Activated T-helper 1 cell treated with Interleukin-2 at 50 U/mL for 16 hours (primary cell): ENCODE measurements at regions not wholly inside any gene's neighbourhood (a gene's known extent, or its start where the extent isn't known, plus 50 kb on each side); places are given as distances from the start of the nearest gene placed in this dataset.
"Not testable (repeated sequence)": the region's sequence is repeated elsewhere in the genome, so short reads cannot be mapped to it uniquely, and the experiment has no call there.

ENCODE experiments used
- DNase-seq: peaks from one replicate; pipeline ENCODE4 v3.0.0-alpha.2; 2020; ENCODE audit warnings: low read depth

DNA sequence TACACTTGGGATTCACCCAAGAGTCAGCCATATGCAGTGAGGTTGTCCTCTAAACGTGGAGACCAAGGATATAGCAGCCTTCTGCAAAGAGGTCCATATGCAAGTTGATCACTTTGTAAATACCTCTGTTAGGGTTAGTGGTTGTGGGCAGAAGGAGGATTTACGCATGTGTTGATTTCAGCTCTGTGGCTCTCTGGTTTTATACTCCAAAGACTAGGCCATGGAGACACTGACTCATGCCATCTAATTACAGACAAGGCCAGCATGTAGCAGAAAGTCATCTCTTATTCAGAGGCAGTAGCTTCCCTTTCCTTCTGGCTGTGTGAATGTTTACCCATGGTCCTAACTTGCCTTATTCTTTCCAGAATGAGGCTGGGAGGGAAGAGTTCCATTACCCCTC is 140.9 kb upstream of the GOLGA6L4 start:
- not testable (repeated sequence) for DNase-seq

DNA sequence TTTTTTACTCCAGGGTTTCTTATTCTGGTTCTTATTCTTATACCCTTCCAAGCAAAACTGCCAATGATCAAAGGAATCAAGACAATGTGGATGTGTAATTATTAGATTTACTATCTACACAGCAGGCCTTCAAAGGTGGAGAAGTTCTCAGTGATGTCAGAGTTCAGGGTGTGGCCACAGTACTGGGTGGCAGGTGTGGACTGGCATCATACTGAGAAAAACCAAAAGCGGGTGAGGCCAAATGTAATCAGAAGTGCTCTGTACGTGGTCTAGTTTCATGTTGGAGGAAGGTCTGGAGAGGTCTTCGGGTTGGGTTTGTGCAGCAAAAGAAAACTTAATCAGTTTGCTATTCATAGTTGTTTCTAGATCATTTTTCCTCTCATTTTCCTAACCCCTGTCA is 138.5 kb upstream of the GOLGA6L4 start:
- DNase-seq: not testable (repeated sequence)

DNA sequence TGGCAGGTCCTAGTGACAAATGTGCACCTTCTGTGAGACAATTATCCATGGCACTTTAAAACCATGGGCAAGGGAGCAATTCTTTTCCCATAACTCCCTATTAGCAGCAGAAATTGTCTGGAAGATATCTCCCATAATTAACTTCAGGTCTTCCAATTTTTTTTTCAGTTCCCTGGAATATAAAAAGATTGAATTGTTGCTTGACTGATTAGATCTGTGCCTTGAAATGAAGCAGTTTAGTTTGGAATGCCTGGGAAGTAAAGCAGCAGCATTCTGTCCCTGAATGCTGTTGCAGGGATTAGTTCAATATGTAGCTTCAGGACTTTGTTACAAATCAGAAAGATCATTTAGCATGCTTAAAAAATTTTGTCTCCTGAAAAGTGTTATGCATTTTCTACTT is 137.0 kb upstream of the GOLGA6L4 start:
- no peak for DNase-seq

DNA sequence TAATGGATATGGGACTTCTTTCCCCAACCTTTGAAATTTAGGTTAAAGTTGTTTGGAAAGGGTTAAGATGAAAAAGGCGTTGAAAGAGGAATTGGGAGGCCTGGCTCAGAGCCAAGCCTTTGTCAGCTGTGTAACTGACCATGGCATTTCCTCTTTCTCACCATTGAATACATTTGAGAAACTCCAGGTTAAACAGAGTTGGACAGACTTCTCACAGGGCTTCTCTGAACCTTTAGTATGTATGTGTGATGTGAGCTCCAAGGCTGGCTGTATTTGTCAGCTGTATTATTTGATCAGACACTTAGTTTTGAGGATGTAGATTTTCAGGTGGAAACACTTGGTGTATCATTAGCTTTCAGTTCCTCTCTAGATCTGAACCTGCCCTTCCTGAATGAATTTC is 136.4 kb upstream of the GOLGA6L4 start:
- DNase-seq: no peak

DNA sequence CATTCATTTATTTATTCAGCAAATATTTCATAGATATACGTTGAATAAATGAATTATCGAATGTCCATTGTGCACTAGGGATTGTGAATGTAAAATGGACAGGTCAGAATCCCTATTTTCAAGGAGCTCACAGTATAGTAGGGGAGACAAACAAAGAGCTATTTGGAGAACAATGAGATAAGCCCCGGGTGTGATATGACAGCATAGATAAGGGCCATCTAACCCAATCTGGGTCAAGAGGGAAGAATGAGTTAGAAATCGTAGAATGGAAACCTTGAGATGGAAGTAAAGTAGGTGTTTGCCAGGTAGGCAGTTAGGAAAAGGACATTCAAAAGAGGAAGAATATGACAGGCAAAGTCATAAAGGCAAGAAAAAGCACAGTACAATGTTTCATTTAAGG is 132.2 kb upstream of the GOLGA6L4 start:
- no peak for DNase-seq

DNA sequence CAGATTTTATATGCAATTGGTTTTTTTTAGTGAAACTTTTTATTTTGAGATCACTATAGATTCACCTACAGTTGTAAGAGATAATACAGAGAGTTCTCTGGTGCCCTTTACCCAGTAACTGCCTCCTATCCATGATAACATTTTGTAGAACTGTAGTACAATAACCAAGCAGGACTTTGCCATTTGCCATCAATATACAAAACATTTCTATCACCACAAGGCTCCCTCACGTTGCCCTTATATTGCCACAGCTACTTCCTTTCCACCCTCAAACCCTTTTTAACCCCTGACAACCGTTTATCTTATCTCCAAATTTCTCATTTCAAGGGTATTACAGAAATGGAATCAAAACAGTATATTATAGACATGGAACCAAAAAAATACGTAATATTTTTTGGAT is 130.7 kb upstream of the GOLGA6L4 start:
- DNase-seq: no peak

DNA sequence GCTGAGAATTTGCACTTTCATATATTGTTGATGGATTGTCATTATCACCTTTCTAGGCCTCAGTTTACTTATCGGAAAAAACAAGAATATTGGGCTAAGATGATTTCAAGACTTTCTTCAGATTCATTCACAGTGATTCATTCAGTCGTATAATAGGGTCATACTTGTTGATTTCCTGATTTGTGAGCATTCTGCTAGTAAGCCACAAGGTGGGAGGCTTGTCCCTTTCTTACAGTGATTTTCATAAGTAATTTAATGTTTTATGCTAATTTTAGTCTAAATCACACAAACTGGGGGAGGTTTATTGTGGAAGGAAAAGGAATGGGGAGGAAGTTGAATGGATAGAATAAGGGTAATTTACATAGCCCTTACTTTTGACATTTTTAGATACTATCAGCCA is 126.8 kb upstream of the GOLGA6L4 start:
- DNase-seq: no peak

DNA sequence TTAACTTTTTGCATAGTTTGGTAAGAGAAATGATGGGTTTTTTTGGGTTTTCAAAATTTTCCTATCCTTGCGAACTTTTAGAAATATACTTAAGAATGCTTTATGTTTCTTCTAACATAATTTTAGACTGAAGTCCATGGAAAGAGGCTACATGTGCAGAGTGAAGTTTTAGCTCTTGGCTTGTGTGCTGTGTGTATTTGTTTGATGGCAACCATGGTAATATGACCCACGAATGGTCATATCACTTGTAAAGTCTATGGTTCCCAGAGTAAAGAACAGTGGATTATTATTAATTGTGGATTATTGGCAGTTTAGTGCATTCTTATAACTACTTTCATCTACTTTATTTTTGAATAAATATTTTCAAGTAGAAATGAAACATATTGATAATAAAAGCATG is 124.0 kb upstream of the GOLGA6L4 start:
- DNase-seq: no peak

DNA sequence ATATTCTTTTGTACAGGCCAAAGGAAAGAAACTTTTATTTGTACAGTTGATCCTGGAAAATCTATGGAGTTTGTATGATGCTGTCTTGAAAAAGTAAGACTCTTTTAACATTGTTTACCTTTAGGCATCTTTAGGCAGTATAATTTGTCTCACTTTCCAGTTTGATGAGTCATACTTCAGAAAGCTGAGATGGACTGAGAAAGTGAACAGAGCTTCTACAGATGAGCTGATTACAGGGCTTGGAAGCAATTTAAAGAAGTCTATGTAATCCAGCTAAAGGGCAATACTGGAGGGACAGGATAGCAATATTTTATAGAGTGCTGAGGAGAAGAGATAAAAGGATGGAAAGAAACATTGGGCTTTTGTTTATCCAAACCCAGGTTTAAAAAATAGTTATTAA is 123.5 kb upstream of the GOLGA6L4 start:
- no peak for DNase-seq

DNA sequence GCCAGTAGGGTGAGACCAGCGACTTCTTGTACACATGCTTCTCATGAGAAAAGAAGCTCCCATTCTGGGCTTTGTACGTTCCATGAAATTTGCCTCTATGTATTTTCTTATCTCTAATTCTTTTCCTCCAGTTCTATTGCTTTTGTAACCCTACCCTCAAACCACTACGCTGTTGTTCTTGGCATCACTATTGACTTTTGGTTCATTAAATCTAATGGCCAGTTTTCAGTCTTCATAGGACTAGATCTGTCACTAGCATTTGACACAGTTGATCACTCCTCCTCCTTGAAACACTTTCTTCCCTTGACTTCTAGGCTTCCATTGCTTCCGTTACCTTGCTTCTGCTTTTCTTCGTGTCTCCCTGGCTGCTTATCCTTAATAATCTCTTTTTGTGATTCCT is 121.7 kb upstream of the GOLGA6L4 start:
- no peak for DNase-seq

DNA sequence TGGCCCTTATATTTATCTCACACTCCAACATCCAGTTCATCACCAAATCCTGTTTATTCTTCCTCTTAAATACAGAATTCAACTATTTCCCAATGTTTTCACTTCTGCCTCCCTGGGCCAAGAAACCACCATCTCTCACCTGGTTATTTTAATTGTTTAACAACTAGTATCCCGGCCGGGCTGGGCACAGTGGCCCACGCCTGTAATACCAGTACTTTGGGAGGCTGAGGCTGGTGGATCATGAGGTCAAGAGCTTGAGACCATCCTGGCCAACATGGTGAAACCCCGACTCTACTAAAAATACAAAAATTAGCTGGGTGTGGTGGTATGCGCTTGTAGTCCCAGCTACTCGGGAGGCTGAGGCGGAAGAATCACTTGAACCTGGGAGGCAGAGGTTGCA is 120.9 kb upstream of the GOLGA6L4 start:
- not testable (repeated sequence) for DNase-seq

DNA sequence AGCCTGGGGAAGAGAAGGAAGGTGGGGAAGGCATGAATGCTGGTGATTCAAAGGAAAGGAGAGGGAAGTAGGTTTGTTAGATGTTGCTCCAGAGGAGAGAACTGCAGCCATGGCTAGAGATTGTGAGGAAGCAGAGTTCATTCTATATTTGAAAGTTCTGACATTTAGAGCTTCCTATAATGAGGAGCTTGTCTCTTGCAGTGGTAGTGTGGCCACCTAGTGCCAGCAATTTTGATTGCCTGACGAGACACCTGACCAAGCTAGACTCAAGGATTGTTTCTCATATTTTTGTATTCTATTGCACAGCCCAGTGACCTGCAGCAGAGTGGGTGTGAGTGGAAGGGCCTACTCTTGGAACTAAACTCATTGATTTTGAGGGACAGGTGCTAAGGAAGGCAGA is 116.2 kb upstream of the GOLGA6L4 start:
- not testable (repeated sequence) for DNase-seq

DNA sequence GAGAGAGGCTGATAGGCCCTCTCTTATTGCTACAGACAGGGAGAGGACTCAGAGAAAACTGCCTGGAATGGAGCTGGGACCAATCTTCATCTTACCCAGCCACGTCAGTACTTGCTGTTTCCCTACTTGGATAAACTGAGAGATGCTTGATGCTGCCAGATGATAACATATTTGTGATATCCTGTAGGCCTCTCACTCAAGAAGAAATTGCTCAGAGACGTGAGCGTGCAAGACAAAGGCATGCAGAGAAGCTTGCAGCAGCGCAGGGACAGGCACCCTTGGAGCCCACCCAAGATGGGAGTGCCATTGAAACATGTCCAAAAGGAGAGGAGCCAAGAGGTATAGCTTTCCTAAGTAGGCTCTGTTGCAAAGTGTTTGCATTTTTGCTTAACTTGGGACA is 114.7 kb upstream of the GOLGA6L4 start:
- DNase-seq: not testable (repeated sequence)

DNA sequence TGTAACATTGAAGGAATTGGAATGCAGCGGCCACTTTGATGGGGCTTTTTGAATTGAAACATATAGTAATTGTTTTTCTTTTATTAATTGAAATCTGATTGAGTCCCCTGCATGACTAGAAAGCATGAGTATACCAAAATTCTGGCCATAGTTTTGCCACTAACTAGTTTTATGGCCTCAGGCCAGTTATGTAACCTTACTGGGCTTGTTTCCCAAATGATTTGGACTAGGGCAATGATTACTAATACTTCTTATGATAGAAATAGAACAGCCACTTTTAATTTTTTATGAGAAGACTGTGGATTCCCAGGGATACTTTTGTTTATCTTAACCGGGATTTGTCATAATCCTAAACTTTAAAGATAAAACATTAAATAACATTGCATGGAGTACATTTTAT is 106.9 kb upstream of the GOLGA6L4 start:
- DNase-seq: not testable (repeated sequence)

DNA sequence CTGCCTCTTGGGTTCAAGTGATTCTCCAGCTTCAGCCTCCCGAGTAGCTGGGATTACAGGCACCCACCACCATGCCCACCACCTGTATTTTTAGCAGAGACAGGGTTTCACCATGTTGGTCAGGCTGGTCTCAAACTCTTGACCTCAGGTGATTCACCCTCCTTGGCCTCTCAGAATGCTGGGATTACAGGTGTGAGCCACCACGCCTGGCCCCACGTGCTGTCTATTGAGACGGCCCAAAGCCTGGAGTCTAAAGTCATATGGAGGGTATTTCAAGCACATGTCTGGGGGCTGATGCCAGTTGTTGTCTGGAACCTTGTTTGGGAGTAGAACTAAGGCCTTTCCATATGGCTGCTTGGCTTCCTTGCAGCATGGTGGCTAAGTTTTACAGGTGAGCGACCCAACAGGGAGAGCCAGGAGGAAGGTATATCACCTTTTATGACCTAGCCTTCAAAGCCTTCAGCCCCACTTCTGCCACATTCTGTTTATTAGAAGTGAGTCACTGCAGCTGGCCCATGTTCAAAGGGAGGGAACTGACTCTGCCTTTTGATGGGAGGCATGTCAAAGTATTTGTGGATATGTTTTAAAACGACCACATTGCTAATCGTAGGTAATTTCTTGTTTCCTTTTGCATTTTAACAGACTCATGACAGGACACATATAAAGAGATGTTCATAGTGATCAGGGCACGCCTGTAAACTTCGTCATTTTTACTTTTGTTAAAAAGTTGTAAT is 105.3 kb upstream of the GOLGA6L4 start:
- not testable (repeated sequence) for DNase-seq

DNA sequence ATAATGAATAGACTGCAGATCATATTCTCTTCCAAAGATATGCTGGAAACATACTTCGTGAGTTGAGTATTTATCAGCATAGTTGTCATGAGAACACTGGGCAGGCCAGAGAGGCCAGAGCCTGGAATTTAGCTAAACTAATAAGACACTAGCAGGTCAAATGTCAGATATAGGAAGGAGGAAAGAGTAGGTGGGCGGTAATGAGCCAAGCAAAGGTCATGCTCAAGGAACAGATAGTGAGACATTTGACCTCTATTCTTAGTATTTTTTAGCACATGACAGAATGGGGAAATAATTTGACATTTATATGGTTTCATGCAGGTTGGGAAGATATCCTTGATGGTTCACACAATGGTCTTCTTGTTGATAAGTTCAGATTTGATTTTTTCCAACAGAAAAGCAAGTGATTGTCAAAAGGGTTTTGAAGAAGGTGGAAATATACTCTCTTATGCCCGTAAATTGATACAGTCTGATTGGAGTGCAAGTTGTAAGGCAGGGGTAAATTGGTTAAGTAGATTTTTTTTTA is 99.6 kb upstream of the GOLGA6L4 start:
- DNase-seq: not testable (repeated sequence)

DNA sequence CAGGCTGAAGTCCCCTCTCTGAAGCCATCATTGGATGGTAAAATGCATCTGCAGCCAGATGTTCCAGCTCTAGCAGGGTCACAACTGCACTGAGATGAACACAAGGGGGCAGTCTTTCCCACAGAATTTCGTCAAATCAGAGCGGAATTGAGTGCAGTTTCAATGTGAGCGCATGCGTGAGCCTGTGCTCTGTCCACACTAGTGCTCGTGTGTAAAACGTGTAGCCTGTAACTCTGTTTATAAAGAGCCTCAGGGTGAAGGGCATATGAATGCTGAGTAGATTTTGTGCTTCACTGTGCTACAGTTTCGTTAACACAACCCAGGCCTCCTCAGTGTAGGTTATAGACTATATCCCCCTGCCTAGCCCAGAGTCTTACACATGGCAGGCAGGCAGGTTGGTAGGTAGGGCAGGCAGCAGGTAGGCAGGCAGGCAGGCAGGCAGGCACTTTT is 92.7 kb upstream of the GOLGA6L4 start:
- peak; percentile 48 for DNase-seq

DNA sequence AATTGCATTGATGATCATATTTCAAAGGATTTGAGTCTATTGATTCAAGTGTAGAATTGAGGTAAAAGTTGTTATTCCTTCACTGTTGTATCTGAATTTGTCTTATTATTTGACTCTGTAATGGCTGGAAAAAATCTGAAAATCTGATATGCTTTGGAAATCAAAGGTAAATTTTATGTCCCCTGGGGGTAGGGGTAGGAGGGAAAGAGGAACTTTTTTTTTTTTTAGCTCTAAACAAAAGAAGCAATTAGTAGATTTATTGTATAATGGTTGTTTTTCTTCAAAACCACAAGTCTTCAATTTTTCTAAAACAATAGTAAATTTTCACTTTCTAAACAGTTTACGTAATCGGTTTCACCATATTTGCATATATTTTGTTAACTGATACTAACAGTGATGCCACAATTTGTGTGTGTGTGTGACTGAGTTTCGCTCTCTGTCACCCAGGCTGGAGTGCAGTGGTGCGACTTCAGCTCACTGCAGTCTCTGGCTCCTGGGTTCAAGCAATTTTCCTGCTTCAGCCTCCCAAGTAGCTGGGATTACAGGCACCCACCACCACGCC is 91.7 kb upstream of the GOLGA6L4 start:
- no peak for DNase-seq

DNA sequence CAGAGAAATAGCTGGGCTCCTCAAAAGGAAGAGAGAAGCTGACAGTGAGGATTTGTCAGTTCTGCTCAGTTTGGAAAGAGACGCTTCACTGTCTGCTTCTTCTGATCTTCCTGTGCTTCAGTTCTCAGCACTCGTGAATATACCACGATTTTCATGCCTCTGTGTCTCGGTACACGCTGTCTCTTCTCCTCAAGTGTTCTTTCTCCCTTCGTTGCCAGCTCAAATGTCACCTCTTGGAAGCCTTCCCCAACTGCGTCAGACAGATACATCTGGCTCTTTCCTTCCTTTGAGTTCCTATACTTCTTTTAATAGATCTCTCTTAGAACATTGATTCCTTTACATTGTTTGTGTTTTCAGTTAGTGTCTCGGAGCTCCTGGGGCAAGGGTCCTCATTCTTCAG is 90.6 kb upstream of the GOLGA6L4 start:
- not testable (repeated sequence) for DNase-seq

DNA sequence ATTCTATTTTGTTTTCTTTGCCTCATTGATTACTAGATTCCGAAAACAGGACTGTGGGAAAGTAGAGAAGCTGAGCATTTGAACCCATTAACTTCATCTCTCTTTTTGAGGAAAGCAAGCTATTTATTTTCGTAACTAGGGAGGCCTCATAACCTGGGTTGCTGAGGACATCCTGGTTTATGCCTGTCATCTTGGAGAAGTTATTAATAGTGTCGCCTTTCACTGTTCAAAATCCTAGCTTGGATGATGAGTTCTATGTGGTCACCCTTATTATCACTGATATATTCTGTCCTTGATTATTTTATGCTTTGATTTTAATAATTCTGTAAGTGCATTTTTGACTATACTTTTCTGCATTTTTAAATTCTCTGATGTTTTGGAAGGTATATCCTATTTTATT is 89.3 kb upstream of the GOLGA6L4 start:
- DNase-seq: not testable (repeated sequence)

DNA sequence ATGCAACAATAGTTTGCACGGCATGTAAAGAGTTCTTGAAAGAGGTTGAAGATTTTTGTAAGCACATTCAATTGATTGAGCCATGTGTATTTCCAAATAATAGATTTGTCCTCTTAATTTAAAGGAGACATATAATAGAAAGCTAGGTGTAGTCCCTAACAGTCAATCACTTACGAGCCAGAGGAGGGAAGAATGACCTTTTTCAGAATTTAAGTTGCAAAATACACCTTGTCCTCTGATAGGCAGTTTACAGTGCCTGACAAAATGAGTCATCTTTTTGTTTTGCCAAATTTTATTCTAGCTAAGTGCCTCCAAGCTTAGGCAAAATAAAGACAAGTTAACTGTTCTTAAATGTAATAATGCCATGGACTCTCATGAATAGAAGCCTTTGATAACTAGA is 88.3 kb upstream of the GOLGA6L4 start:
- not testable (repeated sequence) for DNase-seq

DNA sequence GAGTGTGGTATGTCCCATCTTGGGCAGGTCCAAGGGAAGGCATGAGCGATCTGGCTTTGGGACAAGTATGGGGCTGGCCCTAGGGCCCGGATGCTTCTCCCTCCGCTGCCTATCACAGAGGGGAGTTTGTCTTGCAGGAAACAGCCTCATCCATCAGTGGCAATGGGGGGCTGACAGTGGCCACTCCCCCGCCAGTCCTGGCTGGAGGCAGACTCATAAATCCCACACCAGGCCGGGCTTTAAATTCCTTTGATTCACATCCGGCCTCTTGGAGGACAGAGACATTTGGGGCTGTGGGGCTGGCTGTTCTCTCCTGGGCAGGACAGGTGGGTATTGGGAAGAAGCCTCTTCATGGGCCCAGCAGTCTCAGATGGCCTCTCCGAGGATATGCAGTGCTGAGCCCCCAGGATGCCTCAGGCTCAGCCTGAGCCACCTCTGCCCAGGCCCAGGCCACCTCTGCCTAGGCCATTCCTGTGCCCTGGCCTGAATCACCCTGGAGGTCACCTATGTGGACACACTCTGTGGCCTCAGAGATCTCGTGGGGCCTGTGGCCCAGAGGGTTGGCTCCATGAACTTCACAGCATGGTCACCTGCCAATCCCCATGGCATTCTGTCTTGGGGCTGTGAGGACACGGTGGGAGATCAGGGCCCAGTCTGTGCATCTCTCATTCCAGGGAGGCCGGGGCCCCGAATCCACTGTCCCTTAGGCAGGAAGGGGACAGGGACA is 84.2 kb upstream of the GOLGA6L4 start:
- no peak for DNase-seq

DNA sequence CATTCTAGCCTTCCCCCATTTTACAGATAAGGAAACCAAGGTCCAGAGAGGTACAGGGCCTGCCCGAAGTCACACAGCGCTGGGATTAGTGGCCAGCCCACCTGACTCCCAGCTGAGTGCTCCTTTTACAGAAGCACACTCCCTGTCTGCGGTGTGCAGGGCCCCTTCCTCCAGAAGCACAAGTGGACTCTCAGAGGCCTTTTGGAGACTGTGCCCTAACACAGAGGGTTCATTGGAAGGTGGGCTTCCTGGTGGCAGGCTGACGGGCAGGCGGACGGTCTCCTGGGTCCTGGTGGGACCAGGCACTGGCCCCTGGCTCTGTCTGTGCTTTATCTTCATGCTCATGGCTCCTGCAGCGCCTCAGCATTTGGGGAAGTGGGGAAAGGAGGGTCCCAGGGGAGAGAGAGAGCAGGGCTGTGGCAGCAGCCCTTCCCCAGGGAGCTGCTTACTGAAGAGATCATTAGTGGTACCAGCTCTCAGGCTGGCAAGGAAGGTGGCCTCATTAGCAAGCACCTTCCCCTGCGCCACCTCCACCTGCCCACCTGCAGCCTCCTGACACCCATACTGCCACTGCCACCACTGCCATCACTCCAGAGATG is 83.1 kb upstream of the GOLGA6L4 start:
- not testable (repeated sequence) for DNase-seq
